ENCODE measurements at regions not wholly inside any gene's neighbourhood (a gene's known extent, or its start where the extent isn't known, plus 50 kb on each side); places are given as distances from the start of the nearest gene placed in this dataset.

- DNase-seq = no peak
Measured at GRCh38 chr10:33739031-33739430, 404.6 kb upstream of the NRP1 start.

- no peak for DNase-seq
Measured at GRCh38 chr10:33735464-33735923, 401.0 kb upstream of the NRP1 start.

- no peak for DNase-seq
Measured at GRCh38 chr10:33734393-33735155, 400.1 kb upstream of the NRP1 start.

- no peak for DNase-seq
Measured at GRCh38 chr10:33733058-33733457, 398.6 kb upstream of the NRP1 start.

- DNase-seq = peak; percentile 48 to 50
Measured at GRCh38 chr10:33732161-33732680, 397.8 kb upstream of the NRP1 start.

GRCh38 chr10:33731322-33731721 is 396.9 kb upstream of the NRP1 start:
- DNase-seq = no peak

- DNase-seq = no peak
Measured at GRCh38 chr10:33725430-33725829, 391.0 kb upstream of the NRP1 start.

GRCh38 chr10:33723181-33723580 is 388.7 kb upstream of the NRP1 start:
- no peak for DNase-seq

GRCh38 chr10:33722067-33722466 is 387.6 kb upstream of the NRP1 start:
- no peak for DNase-seq

GRCh38 chr10:33721509-33721908 is 387.0 kb upstream of the NRP1 start:
- DNase-seq = no peak

- no peak for DNase-seq
Measured at GRCh38 chr10:33720161-33720560, 385.7 kb upstream of the NRP1 start.

- no peak for DNase-seq
Measured at GRCh38 chr10:33719005-33719703, 384.7 kb upstream of the NRP1 start.

- no peak for DNase-seq
Measured at GRCh38 chr10:33716501-33717267, 382.2 kb upstream of the NRP1 start.

GRCh38 chr10:33715303-33715975 is 381.0 kb upstream of the NRP1 start:
- no peak for DNase-seq

- no peak for DNase-seq
Measured at GRCh38 chr10:33712825-33713224, 378.4 kb upstream of the NRP1 start.

GRCh38 chr10:33710006-33710405 is 375.5 kb upstream of the NRP1 start:
- no peak for DNase-seq

- no peak for DNase-seq
Measured at GRCh38 chr10:33709008-33709753, 374.7 kb upstream of the NRP1 start.

- DNase-seq = no peak
Measured at GRCh38 chr10:33708561-33708960, 374.1 kb upstream of the NRP1 start.

GRCh38 chr10:33706746-33707145 is 372.3 kb upstream of the NRP1 start:
- no peak for DNase-seq

GRCh38 chr10:33706191-33706590 is 371.7 kb upstream of the NRP1 start:
- no peak for DNase-seq

- no peak for DNase-seq
Measured at GRCh38 chr10:33704214-33704830, 369.9 kb upstream of the NRP1 start.
